ENCODE measurements at regions not wholly inside any gene's neighbourhood (a gene's known extent, or its start where the extent isn't known, plus 50 kb on each side); places are given as distances from the start of the nearest gene placed in this dataset.
"Not testable (repeated sequence)": the region's sequence is repeated elsewhere in the genome, so short reads cannot be mapped to it uniquely, and the experiment has no call there.

- Histone ChIP-seq H3K36me3 (ENCODE audit: insufficient read depth, low read length) (no peaks in the 10 kb centered on the region), H3K27me3 (ENCODE audit: insufficient read depth, low read length) (no peaks in the 10 kb centered on the region), H3K9me3 (ENCODE audit: low read length) (no peaks in the 10 kb centered on the region), H3K4me3 (ENCODE audit: low read length) (no peak overlapping the region), H2AFZ (ENCODE audit: low read depth, low read length) (no peak overlapping the region), H3K4me1 (ENCODE audit: insufficient read depth, low read length) (no peaks in the 10 kb centered on the region)
Observed at GRCh38 chr6:140789466-140789865, 1343.3 kb upstream of the GJE1 start.

GRCh38 chr6:140785926-140786325 lies 1346.8 kb upstream of the GJE1 start:
- H3K27me3 ChIP-seq (ENCODE audit: insufficient read depth, low read length): no peaks in the 10 kb centered on the region
- H3K36me3 ChIP-seq (ENCODE audit: insufficient read depth, low read length): no peaks in the 10 kb centered on the region
- no peaks in the 10 kb centered on the region for H3K4me1 ChIP-seq (ENCODE audit: insufficient read depth, low read length)
- no peak overlapping the region for H3K4me3 ChIP-seq (ENCODE audit: low read length)
- H2AFZ ChIP-seq (ENCODE audit: low read depth, low read length): no peak overlapping the region
- no peaks in the 10 kb centered on the region for H3K9me3 ChIP-seq (ENCODE audit: low read length)

GRCh38 chr6:140784573-140784972 lies 1348.2 kb upstream of the GJE1 start:
- no peaks in the 10 kb centered on the region for H3K27me3 ChIP-seq (ENCODE audit: insufficient read depth, low read length)
- H3K4me3 ChIP-seq (ENCODE audit: low read length): no peak overlapping the region
- no peak overlapping the region for H2AFZ ChIP-seq (ENCODE audit: low read depth, low read length)
- H3K36me3 ChIP-seq (ENCODE audit: insufficient read depth, low read length): no peaks in the 10 kb centered on the region
- H3K4me1 ChIP-seq (ENCODE audit: insufficient read depth, low read length): no peaks in the 10 kb centered on the region
- no peaks in the 10 kb centered on the region for H3K9me3 ChIP-seq (ENCODE audit: low read length)

GRCh38 chr6:140783504-140783903 lies 1349.2 kb upstream of the GJE1 start:
- not testable (repeated sequence) for H3K4me3 ChIP-seq (ENCODE audit: low read length)

GRCh38 chr6:140782941-140783340 lies 1349.8 kb upstream of the GJE1 start:
- H3K9me3 ChIP-seq (ENCODE audit: low read length): no peaks in the 10 kb centered on the region
- H3K27me3 ChIP-seq (ENCODE audit: insufficient read depth, low read length): no peaks in the 10 kb centered on the region
- no peak overlapping the region for H3K4me3 ChIP-seq (ENCODE audit: low read length)
- H2AFZ ChIP-seq (ENCODE audit: low read depth, low read length): no peak overlapping the region
- no peaks in the 10 kb centered on the region for H3K36me3 ChIP-seq (ENCODE audit: insufficient read depth, low read length)
- no peaks in the 10 kb centered on the region for H3K4me1 ChIP-seq (ENCODE audit: insufficient read depth, low read length)

More at GRCh38 chr6:140783504-140783903, 1349.2 kb upstream of the GJE1 start:
- H2AFZ ChIP-seq (ENCODE audit: low read depth, low read length); H3K27me3 ChIP-seq (ENCODE audit: insufficient read depth, low read length); H3K36me3 ChIP-seq (ENCODE audit: insufficient read depth, low read length); H3K4me1 ChIP-seq (ENCODE audit: insufficient read depth, low read length); H3K9me3 ChIP-seq (ENCODE audit: low read length): not testable (repeated sequence)

GRCh38 chr6:140779991-140780596 lies 1352.6 kb upstream of the GJE1 start:
- no peaks in the 10 kb centered on the region for H3K9me3 ChIP-seq (ENCODE audit: low read length)
- H3K4me1 ChIP-seq (ENCODE audit: insufficient read depth, low read length): no peaks in the 10 kb centered on the region

GRCh38 chr6:140779341-140779740 lies 1353.4 kb upstream of the GJE1 start:
- H3K36me3 ChIP-seq (ENCODE audit: insufficient read depth, low read length): no peaks in the 10 kb centered on the region
- H2AFZ ChIP-seq (ENCODE audit: low read depth, low read length): no peak overlapping the region
- H3K4me1 ChIP-seq (ENCODE audit: insufficient read depth, low read length): peaks cover under 1% of the 10 kb centered on the region
- H3K27me3 ChIP-seq (ENCODE audit: insufficient read depth, low read length): no peaks in the 10 kb centered on the region
- H3K4me3 ChIP-seq (ENCODE audit: low read length): no peak overlapping the region
- no peaks in the 10 kb centered on the region for H3K9me3 ChIP-seq (ENCODE audit: low read length)

More at GRCh38 chr6:140779991-140780596, 1352.6 kb upstream of the GJE1 start:
- Histone ChIP-seq H3K36me3 (ENCODE audit: insufficient read depth, low read length) (no peaks in the 10 kb centered on the region), H3K4me3 (ENCODE audit: low read length) (no peak overlapping the region), H2AFZ (ENCODE audit: low read depth, low read length) (no peak overlapping the region), H3K27me3 (ENCODE audit: insufficient read depth, low read length) (no peaks in the 10 kb centered on the region)

GRCh38 chr6:140777780-140778179 lies 1354.9 kb upstream of the GJE1 start:
- Histone ChIP-seq H3K4me3 (ENCODE audit: low read length) (no peak overlapping the region), H2AFZ (ENCODE audit: low read depth, low read length) (no peak overlapping the region), H3K4me1 (ENCODE audit: insufficient read depth, low read length) (peaks cover 3% of the 10 kb centered on the region), H3K9me3 (ENCODE audit: low read length) (no peaks in the 10 kb centered on the region), H3K27me3 (ENCODE audit: insufficient read depth, low read length) (no peaks in the 10 kb centered on the region), H3K36me3 (ENCODE audit: insufficient read depth, low read length) (no peaks in the 10 kb centered on the region)

DNA sequence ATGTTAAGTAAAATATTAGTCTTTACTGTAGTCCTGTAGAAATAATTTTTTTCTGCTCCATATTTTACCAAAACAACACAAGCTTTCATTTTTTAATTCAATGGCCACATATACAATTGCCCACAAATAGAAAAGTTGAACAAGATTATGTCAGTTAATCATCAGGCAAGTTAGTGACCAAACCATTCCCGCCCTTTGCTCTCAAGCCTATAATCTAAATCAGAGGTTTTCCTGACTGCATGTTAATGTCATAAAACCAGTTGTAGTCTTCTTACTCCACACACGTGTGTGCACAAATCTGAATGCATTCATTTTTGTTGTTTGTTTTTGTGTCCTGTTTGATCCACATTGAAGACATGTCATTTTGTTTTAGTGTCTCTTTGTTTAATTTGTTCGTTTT lies 1357.7 kb upstream of the GJE1 start:
- H3K4me3 ChIP-seq (ENCODE audit: low read length): no peak overlapping the region
- H3K27me3 ChIP-seq (ENCODE audit: insufficient read depth, low read length): no peaks in the 10 kb centered on the region
- H3K9me3 ChIP-seq (ENCODE audit: low read length): no peaks in the 10 kb centered on the region
- peaks cover 3% of the 10 kb centered on the region for H3K4me1 ChIP-seq (ENCODE audit: insufficient read depth, low read length)
- H2AFZ ChIP-seq (ENCODE audit: low read depth, low read length): no peak overlapping the region
- no peaks in the 10 kb centered on the region for H3K36me3 ChIP-seq (ENCODE audit: insufficient read depth, low read length)

- peak overlapping the region; percentile 34 for H2AFZ ChIP-seq (ENCODE audit: low read depth, low read length)
Observed at GRCh38 chr6:140774080-140774505, 1358.6 kb upstream of the GJE1 start.

GRCh38 chr6:140773276-140773675 lies 1359.4 kb upstream of the GJE1 start:
- Histone ChIP-seq H2AFZ (ENCODE audit: low read depth, low read length) (no peak overlapping the region), H3K36me3 (ENCODE audit: insufficient read depth, low read length) (no peaks in the 10 kb centered on the region), H3K4me1 (ENCODE audit: insufficient read depth, low read length) (peaks cover 3% of the 10 kb centered on the region), H3K27me3 (ENCODE audit: insufficient read depth, low read length) (no peaks in the 10 kb centered on the region), H3K9me3 (ENCODE audit: low read length) (no peaks in the 10 kb centered on the region), H3K4me3 (ENCODE audit: low read length) (no peak overlapping the region)

More at GRCh38 chr6:140774080-140774505, 1358.6 kb upstream of the GJE1 start:
- no peaks in the 10 kb centered on the region for H3K36me3 ChIP-seq (ENCODE audit: insufficient read depth, low read length)
- H3K27me3 ChIP-seq (ENCODE audit: insufficient read depth, low read length): no peaks in the 10 kb centered on the region
- H3K4me1 ChIP-seq (ENCODE audit: insufficient read depth, low read length): peaks cover 3% of the 10 kb centered on the region
- no peaks in the 10 kb centered on the region for H3K9me3 ChIP-seq (ENCODE audit: low read length)
- no peak overlapping the region for H3K4me3 ChIP-seq (ENCODE audit: low read length)

DNA sequence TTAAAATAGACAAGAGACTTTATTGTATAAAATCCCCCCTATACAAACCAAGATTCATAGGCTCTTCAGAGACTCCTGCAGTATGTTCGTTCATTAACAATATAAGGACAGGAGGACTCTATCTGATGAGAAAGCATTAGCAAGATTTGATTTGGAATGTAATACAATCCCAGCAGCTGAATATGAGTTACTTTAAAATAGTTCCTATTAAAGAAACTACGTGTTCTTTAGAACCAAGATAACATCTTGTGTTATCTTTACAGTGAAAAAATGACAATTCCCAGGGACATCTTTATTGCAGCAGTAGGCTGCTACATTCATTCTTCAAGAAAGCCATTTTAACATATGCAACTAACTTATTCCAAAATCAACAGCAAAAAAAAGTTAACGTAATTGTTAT lies 1360.1 kb upstream of the GJE1 start:
- H3K27me3 ChIP-seq (ENCODE audit: insufficient read depth, low read length): no peaks in the 10 kb centered on the region

DNA sequence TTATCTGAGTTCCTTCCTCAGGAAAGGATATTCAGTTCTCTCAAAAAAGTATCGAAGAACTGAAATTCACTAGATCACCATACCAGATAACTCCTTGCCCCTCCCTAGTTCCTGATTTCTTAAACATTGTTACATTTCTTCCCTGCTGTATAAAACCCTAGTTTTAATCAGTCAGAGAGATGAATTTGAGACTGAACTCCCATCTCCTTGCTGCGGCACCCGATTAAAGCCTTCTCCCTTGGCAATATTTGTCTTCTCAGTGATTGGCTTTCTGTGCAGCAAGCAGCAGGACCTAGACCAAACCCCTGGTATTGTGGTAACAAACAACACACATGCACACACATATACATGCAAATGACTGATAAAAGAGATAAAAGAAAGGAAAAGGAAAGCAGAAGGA lies 1364.6 kb upstream of the GJE1 start:
- Histone ChIP-seq H3K27me3 (ENCODE audit: insufficient read depth, low read length) (no peaks in the 10 kb centered on the region), H2AFZ (ENCODE audit: low read depth, low read length) (no peak overlapping the region), H3K4me1 (ENCODE audit: insufficient read depth, low read length) (no peaks in the 10 kb centered on the region), H3K9me3 (ENCODE audit: low read length) (peaks cover 3% of the 10 kb centered on the region), H3K36me3 (ENCODE audit: insufficient read depth, low read length) (no peaks in the 10 kb centered on the region), H3K4me3 (ENCODE audit: low read length) (no peak overlapping the region)

More for the DNA sequence above, 1360.1 kb upstream of the GJE1 start:
- Histone ChIP-seq H3K4me3 (ENCODE audit: low read length) (no peak overlapping the region), H2AFZ (ENCODE audit: low read depth, low read length) (no peak overlapping the region), H3K36me3 (ENCODE audit: insufficient read depth, low read length) (no peaks in the 10 kb centered on the region), H3K9me3 (ENCODE audit: low read length) (peaks cover 2% of the 10 kb centered on the region), H3K4me1 (ENCODE audit: insufficient read depth, low read length) (peaks cover 3% of the 10 kb centered on the region)

DNA sequence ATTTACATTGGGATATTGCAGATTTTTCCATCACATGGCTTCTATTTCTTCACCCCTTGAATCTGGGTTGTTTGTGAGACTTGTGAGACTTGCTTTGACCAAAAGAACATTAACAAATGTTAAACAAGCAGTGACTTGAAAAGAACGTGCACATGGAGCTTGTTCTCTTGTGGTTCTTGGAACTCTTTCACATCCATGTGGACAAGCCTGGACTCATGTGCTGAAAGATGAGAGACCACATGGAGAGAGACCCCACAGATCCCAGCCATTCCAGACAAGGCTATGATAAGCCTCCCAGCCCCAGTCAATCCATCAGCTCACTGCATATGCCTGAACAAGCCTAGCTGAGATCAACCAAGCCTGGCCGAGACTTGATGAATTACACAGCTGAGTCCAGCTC lies 1365.7 kb upstream of the GJE1 start:
- Histone ChIP-seq H3K9me3 (ENCODE audit: low read length) (peaks cover 3% of the 10 kb centered on the region), H3K36me3 (ENCODE audit: insufficient read depth, low read length) (no peaks in the 10 kb centered on the region), H3K4me1 (ENCODE audit: insufficient read depth, low read length) (no peaks in the 10 kb centered on the region), H3K27me3 (ENCODE audit: insufficient read depth, low read length) (no peaks in the 10 kb centered on the region), H3K4me3 (ENCODE audit: low read length) (no peak overlapping the region), H2AFZ (ENCODE audit: low read depth, low read length) (no peak overlapping the region)

All from neuron (in vitro differentiated cells).